HuH-7 (cell line): ENCODE measurements at regions not wholly inside any gene's neighbourhood (a gene's known extent, or its start where the extent isn't known, plus 50 kb on each side); places are given as distances from the start of the nearest gene placed in this dataset.
A peak's percentile ranks its signal among the peaks of the same experiment; 100 is the strongest.

ENCODE experiments used
- DNase-seq: peaks from one replicate; pipeline ENCODE4 v3.0.0; 2011; ENCODE audit warnings: low spot score

- DNase-seq = no peak
Measured at GRCh38 chr18:67232406-67232805, 284.1 kb downstream of the DSEL start.

- DNase-seq = no peak
Measured at GRCh38 chr18:67222887-67223286, 293.6 kb downstream of the DSEL start.

GRCh38 chr18:67219821-67220220, 296.7 kb downstream of the DSEL start:
- DNase-seq = no peak

DNA sequence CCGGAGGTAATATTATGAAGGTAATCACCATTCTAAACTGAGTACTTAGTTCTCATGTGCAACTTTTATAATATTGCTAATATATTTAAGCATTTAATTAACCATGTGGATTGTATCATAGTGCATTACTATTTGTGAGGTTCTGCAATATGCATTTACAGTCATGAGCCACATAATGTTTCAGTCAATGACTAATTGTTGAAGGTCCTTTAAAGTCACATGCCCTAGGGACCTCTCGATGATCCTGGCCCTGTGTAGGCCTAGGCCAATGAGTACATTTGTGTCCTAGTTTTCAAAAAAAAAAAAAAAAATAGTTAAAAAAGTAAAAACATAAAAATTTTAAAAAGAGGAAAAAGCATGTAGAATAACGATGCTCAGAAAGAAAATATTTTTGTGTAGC, 298.0 kb downstream of the DSEL start:
- no peak for DNase-seq

- peak; percentile 12 for DNase-seq
Measured at GRCh38 chr18:67217551-67218166, 298.9 kb downstream of the DSEL start.

- no peak for DNase-seq
Measured at GRCh38 chr18:67216846-67217245, 299.7 kb downstream of the DSEL start.

DNA sequence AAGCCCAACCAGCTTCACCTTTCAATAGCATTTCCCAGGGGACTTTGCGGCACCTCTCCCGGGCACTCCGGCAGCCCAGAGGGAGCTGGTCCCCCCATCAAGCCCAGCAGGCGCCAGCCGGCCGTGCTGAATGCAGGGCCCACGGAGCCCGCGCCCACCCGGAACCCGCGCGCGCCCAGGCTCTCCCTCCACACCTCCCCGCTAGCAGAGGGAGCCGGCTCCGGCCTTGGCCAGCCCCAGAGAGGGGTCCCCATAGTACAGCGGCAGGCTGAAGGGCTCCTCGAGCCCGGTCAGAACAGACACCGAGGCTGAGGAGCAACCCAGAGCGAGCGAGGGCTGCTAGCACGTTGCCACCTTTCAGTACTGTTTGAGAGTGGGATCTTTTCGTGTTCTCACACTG, 300.8 kb downstream of the DSEL start:
- no peak for DNase-seq

GRCh38 chr18:67211646-67212045, 304.9 kb downstream of the DSEL start:
- DNase-seq = no peak

- no peak for DNase-seq
Measured at GRCh38 chr18:67200665-67201064, 315.9 kb downstream of the DSEL start.

DNA sequence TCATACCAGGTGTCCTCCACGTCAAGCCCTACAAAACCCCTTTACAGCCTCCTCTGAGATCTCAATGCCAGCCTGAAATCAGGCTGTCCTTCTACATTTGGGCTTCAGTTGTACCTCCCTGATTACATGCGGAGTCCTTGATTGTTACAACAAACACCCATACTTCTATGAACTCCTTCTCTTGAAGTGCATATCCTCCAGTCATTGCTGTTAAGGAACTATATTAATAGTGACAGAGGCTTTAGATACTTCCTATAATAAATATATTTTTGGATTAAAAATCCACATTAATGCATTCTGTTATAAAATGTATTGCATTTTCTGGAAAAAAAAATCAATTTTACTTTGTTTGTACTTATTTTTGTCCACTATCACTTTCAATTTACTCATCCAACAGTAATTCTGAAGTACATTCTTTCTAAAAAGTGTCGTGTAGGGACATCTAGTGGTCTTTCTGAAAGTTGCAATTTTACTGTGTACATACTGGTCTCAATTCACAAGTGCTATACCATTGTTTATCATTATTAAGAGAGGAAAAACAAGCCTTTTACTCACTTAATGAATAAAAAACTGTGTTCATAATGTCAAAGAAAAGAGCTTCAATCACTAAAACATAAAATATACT, 316.4 kb downstream of the DSEL start:
- DNase-seq = peak; percentile 5

DNA sequence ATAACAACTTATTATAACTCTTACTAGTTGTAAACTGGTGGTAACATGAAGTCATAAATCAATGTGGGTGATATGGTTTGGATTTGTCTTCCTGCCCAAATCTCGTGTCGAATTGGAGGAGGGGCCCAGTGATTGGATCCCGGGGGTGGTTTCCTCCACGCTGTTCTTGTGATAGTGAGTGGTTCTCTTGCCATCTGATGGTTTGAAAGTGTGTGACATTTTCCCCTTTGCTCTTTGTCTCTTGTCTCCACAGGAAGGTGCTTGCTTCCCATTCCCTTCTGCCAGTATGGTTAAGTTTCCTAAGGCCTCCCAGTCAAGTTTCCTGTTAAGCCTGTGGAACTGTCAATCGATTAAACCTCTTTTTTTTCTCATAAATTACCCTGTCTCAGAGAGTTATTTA, 321.6 kb downstream of the DSEL start:
- DNase-seq = no peak

- no peak for DNase-seq
Measured at GRCh38 chr18:67192535-67192934, 324.0 kb downstream of the DSEL start.

DNA sequence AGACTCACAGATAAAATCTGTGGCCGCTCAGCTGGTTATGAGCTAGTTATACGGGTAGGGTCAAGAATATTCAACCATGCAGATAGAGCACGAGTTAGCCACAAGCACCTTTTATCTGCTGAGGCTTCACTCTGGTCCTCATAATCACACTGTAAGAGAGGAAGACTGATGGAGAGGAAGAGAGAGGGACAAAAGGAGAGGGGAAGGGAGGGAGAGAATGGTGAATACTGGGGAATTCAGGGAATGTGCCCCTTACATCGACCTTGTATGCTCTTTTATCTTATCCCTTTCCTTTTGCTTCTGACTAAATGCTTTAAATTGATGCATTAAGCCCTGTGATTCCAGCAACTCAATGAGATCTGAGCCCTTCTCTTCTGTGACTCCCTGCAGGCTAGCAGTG, 333.1 kb downstream of the DSEL start:
- DNase-seq = no peak

- DNase-seq = no peak
Measured at GRCh38 chr18:67179726-67180125, 336.8 kb downstream of the DSEL start.

- no peak for DNase-seq
Measured at GRCh38 chr18:67159662-67160061, 356.9 kb downstream of the DSEL start.

- no peak for DNase-seq
Measured at GRCh38 chr18:67154979-67155378, 361.5 kb downstream of the DSEL start.

DNA sequence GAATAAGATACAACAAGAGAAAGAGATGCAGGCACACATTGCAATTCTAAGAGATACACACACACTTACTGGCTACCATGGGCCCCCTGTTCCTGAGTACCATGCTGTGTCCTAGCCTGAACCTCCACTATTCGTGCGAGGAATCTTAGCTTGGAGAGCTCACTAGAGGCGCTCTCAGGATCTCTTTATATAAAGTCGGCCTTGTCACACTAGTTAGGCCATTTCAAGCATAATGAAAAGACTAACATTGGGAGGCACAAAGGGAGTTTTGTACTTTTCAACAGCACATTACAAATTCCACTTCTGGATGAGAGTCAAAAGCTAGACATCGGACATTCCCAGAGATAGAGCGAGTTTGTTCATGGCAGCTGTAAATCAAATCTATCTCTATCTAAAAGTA, 365.2 kb downstream of the DSEL start:
- no peak for DNase-seq

GRCh38 chr18:67145586-67146292, 370.8 kb downstream of the DSEL start:
- DNase-seq = peak; percentile 25

DNA sequence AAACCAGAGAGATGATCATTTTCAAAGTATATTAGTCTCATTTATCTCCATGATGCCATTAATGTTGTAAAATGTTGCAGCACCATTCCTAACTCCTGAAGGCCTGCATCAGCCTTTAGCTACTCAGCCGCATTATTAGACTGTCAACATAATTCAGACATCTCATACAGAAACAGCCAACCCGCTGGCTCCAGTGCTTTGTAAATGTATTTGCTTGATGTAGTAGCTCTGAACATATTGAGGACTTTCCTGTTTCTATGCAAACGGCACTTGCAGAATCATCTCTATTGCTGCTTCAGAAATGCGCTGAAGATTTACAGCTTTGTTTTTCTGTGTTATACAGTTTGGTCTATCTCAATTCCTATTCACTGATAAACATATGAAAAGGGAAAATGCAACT, 372.2 kb downstream of the DSEL start:
- no peak for DNase-seq

DNA sequence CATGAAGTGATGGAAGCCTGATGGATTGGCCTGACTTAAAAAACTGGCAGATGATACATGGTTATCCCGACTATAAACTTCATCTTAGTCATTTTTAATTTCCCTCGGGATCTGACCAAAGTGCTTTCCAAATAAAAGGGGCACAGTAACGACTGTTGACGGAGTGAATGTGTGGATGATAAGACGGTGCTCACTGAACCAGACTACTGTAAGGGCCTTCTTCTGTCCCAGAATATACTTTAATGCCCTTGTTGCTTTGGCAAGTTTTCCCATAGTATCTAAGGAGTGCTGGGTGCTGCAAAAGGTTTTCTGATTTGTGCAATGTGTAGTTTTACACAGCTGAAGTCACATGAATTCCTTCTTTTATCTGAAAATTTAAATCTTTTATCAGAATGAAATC, 373.5 kb downstream of the DSEL start:
- DNase-seq = no peak

GRCh38 chr18:67142604-67143003, 373.9 kb downstream of the DSEL start:
- no peak for DNase-seq

- no peak for DNase-seq
Measured at GRCh38 chr18:67140495-67140894, 376.0 kb downstream of the DSEL start.

GRCh38 chr18:67139899-67140298, 376.6 kb downstream of the DSEL start:
- no peak for DNase-seq

DNA sequence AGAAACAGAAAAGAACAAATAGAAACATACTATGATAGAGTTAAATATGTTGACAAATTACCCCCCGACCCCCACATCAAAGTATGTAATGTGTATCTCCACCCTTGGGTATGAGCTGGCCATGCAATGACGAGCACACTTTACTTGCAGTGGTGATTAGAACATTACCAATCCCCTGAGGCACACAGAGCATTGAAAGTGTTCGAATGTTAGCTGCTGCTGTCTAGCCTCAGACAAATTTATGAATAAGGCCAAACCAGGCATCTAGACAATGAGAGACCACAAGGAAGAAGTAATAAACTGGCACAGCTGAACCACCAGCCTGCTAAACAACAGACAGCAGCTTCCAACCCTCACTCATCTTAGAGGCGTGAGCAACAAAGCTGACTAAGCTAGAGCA, 380.5 kb downstream of the DSEL start:
- no peak for DNase-seq
